EL (cell line): ENCODE measurements at regions not wholly inside any gene's neighbourhood (a gene's known extent, or its start where the extent isn't known, plus 50 kb on each side); places are given as distances from the start of the nearest gene placed in this dataset.
"Not testable (repeated sequence)": the region's sequence is repeated elsewhere in the genome, so short reads cannot be mapped to it uniquely, and the experiment has no call there.

Source experiments
- DNase-seq: peaks from one replicate; pipeline ENCODE4 v3.0.0-alpha.2; 2016

DNA sequence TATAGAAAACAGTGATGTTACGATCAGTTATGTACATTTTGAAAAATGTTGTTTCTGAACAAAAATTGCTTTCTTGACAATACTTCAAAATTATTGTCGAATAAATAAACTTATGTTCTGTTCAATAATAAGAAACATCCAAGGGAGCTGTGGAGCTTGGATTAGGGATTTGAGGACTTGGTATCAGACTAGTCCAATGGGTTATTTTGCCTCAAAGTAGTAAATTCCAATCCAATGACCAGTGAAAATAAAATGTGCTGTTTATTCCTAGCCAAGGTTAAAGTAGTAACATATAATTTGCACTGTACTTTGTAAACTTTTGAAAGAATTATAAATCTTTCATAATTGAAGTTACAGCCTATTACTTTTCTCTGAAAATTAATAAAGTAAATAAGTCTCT, 79.1 kb upstream of the IVNS1ABP start:
- DNase-seq = peak; percentile 20

DNA sequence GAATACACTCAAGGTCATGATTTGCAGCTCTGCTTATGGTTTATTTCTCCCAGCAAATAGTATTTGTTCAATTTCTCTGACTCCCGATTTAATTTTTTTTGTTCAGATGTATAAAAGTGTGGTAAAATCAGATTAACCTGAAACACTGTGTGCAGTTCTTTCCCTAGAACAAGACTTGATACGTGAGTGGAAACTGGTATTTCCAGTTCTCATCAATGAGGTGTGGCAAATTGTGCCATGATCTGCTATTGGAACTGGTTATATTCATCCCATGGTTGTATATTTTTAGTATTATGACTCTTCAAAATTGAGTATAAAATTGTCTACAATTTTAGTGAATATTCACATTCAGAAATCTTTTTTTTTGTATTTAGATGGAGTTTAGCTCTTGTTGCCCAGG, 76.8 kb upstream of the IVNS1ABP start:
- DNase-seq = no peak

DNA sequence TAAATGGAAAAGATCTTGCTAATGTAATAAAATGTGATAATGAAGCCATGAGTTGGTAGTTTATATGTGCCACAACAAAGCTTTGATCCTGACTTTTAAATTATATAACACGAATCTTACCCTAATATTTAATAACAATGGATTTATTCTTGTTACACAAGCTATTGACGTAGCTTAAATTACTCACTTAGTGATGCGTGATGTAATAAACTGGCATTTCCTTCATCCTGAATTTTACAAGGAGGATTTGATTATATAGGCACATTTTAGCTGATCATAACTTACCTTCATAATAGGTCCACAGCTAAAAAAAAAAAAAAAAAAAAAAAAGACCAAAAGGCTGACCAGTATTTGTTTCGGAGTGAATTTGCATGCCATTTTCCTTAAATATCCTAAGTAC, 76.2 kb upstream of the IVNS1ABP start:
- no peak for DNase-seq

DNA sequence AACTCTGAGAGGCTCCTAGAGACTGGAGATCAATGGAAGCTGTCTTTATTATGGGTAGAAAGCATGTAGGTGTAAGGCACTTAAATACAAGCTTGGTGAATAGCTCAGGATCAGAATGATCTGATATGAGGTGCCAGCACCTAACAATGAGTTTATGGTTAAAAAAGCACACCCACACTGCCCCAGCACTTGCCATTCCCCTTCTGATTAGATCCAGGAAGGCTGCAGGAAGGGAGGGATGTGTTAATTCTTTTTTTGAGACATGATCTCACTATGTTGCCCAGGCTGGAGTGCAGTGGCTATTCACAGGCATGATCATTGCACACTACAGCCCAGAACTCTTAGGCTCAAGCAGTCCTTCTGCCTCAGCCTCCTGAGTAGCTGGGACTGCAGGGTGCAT, 71.8 kb upstream of the IVNS1ABP start:
- DNase-seq = no peak

DNA sequence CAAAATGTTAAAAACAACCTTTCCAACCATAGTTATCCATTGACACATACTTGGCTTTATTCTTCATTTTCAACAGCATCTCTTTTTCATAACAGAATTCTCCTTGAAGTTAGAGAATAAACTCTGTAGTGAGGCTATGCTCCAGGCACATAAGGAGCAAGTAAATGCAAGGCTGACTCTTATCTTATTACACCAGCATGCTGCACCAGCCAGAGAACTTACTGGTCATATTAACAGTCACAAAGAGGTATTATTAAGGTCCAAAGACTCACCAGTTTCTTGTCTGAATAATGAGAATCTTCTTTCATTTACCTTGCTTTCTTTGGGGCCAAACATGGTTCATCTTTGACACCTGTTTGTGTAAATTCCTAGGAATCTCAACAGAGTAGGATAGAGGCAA, 71.3 kb upstream of the IVNS1ABP start:
- no peak for DNase-seq

DNA sequence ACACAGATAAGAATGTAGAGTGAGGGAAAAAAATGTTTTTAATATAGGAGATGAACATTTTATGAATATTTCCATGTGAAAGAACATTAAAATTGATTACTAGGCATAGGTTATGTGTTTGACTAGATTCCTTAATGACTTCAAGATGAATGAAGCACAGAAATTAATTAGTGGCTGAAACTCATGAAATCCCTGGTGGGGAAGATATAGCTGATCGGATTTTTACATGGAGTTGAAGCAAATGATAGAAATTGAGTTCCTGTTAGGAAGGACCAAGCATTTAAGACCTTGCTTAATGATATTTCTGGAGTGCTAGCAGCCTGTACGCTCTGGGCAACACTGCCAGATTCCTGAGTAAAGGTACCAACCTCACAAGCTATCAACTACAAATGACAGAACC, 68.9 kb upstream of the IVNS1ABP start:
- no peak for DNase-seq

DNA sequence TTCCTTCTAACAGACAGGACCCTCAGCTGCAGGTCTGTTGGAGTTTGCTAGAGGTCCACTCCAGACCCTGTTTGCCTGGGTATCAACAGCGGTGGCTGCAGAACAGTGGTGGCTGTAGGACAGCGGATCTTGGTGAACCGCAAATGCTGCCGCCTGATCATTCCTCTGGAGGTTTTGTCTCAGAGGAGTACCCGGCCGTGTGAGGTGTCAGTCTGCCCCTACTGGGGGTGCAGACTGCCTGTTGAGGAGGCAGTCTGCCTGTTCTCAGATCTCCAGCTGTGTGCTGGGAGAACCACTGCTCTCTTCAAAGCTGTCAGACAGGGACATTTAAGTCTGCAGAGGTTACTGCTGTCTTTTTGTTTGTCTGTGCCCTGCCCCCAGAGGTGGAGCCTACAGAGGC, 66.8 kb upstream of the IVNS1ABP start:
- not testable (repeated sequence) for DNase-seq

DNA sequence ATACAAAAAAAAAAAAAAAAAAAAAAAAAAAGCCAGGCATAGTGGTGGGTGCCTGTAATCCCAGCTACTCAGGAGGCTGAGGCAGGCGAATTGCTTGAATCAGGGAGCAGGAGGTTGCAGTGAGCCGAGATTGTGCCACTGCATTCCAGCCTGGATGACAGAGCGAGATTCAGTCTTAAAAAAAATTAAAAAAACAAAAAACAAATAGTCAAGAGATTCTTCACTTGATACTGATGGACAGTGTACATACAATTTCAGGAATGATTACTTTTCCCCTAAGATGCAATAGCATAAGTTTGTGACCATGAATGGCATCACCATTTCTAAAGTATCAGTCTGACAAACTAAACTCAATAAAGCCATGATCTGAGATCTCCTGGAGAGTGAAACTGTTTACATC, 60.8 kb upstream of the IVNS1ABP start:
- peak; percentile 35 for DNase-seq

DNA sequence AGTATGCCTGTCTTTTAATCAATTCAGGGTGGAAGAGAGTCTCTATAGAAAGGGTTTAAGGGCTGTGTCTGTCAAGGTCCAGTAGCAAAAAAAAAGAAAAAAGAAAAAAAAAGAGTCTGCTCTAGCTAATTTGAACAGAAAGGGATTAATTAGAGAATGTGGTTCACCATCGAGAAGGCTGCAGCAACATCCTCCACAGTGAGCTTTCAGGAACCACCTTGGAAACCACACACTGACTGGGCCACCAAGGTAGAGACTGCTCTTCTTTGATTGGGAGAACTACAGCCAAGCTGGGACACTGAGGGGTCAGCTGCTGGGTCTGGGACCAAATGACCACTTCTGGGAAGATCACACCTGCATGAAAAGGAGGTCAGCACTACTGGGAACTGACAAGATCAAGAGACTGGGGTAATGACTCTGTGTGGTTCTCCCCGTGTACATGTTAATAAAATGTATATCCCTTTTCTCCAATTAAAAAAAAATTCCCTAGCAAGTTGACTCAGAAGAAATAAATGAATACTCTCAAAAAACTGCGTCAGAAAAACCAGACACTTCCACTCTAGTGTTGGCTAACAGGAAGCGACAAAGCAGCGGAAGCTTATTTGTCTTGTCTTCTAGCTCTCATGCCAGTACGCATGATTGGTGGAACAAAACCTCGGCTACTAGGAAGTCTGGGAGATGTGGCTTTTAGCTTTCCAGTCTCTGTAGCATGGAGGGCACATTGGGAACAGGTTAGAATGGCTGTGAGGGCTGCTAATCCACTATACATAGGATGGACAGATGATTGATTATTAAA, 60.0 kb upstream of the IVNS1ABP start:
- peak; percentile 76 for DNase-seq

DNA sequence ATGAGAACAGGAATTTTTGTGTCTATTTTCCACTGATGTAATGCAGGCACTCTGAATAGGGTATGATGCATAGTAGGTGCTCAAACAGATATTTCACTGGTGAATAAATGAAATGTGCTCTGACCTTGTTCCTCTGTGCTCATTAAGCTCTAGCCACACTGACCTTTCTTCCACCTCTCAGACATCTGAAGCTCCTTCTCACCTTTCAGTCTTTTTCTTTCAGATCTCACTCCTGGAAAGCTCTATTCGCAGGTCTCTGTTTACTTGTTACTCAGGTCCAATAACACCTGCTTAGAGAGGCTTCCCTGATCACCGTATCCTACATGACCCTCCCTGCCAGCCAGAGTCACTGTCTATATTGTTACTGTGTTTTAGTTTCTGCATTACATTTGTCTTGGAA, 59.2 kb upstream of the IVNS1ABP start:
- no peak for DNase-seq

DNA sequence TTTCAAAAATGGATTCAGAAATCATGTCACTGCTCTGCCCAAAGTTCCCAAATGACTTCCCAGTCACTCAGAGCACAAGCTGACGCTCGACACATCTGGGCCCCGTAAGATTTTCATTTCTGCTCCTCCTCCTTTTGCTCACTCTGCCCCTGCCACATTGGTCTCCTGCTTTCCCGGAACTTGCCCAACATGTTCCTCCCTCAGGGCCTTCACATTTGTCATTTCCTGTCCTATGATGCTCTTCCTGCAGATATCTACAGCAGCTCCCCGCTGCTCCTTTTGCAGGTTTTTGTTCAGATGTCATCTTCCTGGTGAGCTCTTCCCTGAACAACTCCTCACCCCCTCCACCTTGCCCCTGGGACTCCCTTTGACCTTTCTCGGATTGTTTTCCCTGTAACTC, 58.5 kb upstream of the IVNS1ABP start:
- DNase-seq = peak; percentile 71

DNA sequence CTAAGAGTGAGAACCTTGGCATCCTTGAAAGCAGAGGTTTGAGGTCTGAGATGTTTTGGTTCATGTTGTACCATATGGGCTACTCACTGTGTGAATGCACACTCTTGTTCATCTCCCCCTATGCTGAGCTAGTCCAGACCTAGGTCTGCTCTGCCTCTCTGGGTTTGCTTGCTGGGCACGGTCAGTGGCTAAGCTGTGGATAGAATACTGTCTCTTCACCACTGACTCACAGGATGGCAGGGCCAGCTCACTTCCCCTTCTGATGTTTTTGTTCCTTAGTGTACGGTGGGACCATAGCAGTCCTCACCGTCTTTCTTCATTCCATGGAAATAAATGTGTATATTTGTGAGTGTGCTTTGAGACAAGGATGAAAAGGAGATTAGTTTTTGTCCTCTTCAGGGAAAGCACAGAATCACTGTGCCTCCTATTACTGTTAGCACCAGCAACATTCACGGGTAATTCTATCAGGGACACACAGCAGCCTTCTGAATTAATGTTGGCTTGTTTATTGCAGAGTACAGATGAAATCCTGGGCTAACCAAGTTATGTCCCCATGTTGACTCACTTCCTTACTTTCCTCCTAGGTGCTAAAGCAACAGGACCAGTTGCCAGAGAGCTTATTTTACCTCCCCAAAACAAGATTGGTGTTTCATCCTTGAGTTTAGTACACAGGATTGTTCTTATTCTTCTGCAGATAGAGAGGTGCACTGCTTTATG, 56.9 kb upstream of the IVNS1ABP start:
- DNase-seq = peak; percentile 64

DNA sequence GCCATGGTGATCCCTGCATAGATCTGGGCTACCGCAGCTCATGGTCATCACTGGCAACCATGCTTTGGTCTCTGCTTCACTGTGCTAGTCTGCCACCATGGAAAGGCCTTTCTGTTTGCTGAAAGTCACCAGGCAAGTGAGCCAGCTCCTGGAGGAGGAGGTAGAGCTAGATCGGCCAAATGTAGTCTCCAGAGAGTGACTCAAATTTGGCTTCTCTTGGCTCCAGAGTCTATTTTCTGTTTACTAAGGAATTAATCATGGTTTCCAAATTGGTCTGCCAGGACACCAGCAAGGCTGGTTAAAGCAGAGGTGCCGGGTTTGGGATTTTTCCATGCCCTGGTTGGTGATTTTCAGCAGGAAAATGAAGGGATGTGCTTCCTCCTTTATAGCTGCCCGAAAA, 52.7 kb upstream of the IVNS1ABP start:
- no peak for DNase-seq

DNA sequence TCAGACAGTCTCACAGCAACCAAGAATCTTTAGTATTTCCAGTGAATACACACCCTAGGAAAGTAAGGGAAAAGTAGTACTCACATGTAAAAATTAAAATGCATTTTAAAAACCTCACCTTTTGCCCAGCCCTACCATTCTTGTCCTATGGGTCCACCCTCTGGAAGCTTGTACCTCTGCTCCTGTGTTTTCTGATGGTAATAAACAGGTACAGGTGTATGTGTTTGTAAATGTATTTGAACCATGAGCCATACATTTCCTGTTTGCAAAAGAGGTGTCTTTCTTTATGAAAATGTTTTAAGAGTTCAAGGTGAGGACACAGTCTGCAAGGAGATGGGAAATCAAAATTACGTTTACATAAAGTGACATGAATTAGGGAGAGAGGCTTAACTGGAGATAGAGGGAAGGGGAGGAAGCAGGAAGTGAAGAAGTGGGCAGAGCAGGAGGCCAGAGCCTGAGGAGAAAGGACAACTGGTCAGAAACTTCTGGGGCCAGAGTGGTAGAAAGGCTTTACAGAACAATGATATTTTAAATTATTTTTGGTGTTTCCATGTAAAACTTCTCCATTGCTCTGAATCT, 52.0 kb upstream of the IVNS1ABP start:
- no peak for DNase-seq

DNA sequence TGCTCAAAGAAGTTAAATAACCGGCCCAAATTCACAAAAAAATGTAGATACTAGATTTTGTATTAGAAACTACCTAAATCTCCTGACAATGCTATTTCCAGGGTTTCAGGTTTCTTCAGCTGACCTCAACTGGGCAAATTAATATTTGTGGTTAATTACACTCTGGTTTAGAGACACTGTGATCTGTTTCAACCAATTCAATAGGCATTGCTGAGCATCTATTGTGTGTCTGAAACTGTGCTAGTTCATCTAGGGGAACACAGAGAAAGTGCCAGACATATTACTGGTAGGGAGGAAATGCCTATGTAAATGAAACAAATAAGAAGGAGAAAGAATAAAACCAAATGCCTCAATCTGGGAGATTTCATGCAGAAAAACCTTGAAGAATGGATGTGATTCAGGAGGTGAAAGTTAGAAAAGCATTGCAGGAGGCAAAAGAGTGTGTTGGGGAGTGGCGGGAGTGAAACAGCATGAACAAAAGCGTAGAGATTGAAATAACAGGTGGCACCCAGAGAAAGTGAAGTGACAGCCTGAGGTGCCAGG, 51.3 kb upstream of the IVNS1ABP start:
- DNase-seq = no peak

DNA sequence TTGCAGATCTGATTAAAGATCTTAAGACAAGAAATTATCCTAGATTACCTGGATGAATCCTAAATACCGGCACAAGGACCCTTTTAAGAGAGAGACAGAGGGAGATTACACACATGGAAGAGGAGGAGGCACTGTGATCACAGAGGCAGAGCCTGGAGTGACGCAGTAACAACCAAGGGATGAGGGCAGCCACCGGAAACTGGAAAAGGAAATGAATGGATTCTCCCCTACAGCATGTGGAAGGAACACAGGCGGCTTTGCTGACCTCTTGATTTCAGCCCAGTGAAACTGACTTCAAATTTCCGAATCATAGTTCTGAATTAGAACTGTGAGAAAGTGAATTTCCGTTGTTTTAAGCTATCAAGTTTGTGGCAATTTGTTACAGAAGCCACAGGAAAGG, 50.2 kb upstream of the IVNS1ABP start:
- DNase-seq = no peak
